ENCODE measurements at regions not wholly inside any gene's neighbourhood (a gene's known extent, or its start where the extent isn't known, plus 50 kb on each side); places are given as distances from the start of the nearest gene placed in this dataset.

GRCh38 chr10:10794046-10794445 lies 223.6 kb upstream of the CELF2 start:
- TF ChIP-seq ZNF274 (IDR thresholded peaks at IDR 0.05; ENCODE audit: low read depth, low read length) (no peak), YY1 (IDR thresholded peaks at IDR 0.05; ENCODE audit: insufficient read depth, insufficient read length) (no peak)
